Stimulated activated CD4-positive, alpha-beta T cell treated with anti-CD3 and anti-CD28 coated beads, Interleukin-2, amount 100 ng/mL, for 48 hours (primary cell): ENCODE measurements at regions not wholly inside any gene's neighbourhood (a gene's known extent, or its start where the extent isn't known, plus 50 kb on each side); places are given as distances from the start of the nearest gene placed in this dataset.
"Not testable (repeated sequence)": the region's sequence is repeated elsewhere in the genome, so short reads cannot be mapped to it uniquely, and the experiment has no call there.

Experiments
- DNase-seq, 2 donors: peaks; one replicate each; pipeline ENCODE4 v3.0.0-alpha.2; 2020

DNA sequence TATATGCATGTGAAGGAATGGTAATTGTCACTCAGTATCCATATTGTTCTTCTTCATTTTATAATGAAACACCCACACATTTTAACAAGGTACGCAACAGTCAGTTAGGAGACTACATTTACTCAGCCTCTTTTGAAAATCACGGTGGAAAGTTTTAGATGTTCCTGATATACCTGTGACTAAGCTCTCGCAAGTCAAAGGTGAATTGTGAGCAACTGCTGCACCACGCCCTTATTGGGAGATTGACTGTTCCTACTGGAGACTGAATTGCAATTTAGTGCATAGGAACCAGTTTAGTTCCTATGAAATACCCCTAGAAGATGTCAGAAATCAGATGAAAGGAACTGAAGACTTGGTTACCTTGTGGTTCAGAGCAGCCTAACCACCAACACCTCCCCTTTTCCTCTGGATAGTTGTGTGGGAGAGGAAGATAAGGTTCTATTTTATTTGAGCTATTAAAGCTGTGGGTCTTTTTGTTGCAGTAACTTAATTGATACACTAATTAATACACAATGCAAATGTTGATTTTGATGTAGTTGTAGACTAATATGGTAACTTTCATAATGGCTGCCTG is 1280.5 kb upstream of the CDH2 start:
- no peak for DNase-seq

DNA sequence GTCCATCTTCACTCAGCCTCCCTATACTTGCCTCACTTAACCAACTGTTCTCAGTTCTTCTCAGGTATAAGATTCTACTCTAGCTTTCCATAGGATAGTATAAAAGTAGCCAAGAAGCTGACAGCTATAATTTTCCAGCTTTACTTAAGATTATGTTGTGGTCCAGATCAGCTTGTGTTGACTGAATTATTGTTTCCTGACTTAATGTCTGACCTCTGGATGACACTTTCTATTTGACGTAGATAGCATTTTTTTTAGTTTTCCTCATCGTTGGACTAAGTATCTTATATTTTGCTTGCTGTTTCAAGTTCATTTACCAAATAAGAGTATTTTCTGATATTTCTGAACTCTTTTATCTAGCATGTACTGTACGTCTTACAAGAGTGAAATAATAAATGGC is 1272.5 kb upstream of the CDH2 start:
- no peak for DNase-seq

DNA sequence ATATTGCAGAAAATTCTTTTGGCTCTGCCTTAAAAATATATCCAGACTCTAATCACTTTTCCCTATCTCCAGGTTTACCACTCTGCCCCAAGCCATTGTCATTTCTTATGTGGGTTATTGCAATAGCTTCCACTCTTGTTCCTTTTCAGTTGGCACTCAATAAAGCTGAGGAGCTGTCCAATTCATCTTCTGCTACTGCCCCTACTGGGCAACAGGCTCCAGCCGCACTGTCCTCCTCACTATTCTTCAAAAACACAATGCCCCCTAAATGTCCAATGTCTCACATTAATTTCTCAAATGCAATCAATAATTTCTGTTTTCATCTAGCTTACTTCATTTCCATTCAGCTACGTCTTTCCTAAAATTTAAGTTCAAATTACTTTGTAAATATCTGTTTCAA is 1262.5 kb upstream of the CDH2 start:
- no peak for DNase-seq

GRCh38 chr18:29436459-29436858 is 1259.5 kb upstream of the CDH2 start:
- no peak for DNase-seq

DNA sequence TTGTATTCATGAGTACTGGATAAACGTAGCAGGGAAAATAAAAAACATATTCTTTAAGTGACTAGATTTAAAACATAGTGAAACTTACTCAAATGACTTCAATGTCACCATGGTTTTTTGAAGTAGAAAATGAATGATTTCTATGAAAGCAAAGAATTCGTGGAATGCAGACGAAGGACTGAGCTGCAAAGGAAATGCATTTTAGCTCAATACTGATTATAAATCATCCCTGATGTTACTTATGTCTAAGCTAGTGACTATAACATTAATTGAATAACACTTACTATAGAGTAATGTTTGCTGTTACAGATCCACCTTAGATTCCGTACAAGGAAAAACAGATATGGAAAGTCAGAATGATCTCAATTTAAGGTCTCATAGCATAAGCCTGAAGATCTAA is 1257.7 kb upstream of the CDH2 start:
- no peak for DNase-seq

DNA sequence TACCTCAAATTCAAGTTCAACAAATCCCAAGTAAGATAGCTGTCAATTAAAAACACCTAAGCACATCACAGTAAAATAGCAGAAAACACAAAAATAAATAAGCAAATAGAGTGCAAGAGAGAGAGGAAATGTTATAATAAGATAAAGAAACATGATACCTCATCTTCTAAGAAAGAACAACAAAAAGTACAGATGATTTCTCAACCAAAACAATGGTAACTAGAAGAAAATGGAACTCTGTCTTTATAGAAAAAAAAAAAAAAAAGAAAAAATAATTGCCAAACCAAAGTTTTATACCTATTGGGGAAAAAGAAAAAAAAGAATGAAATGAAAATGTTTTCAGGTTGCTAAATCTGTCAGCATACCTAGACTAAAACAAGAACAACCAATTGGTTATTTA is 1253.5 kb upstream of the CDH2 start:
- no peak for DNase-seq

DNA sequence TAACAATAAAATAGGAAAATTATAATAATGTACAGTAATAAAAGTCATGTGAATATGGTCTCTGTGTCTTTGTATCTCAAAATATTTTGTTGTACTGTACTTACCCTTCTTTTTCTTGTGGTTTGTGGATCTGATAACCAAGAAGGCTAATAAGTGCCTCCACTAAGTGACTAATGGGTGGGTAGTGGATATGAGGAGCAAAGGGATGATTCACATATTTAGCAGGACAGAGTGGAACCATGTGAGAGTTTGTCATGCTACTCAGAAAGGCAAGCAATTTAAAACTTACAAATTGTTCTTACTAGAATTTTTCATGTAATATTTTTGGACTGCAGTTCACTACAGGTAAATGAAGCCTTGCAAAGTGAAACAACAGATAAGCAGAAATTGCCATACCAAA is 1241.2 kb upstream of the CDH2 start:
- no peak for DNase-seq

DNA sequence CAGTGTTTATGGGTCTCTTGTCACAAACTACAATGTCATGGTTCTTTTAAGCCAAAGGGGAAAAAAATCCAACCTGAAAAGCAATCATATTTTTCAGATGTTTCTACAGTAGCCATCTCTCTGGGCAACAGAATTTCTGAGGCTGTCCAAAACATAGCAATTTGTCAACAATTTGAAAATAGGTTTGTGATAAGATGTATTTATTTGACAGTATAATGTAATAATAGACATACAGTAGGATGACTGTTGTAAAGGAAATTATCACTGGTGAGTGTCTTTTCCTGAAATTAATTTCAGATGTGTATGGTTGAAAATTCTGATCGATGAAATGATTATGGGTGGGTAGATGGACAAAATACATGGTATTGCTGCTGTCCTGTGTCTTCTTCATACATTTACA is 1230.1 kb upstream of the CDH2 start:
- no peak for DNase-seq

DNA sequence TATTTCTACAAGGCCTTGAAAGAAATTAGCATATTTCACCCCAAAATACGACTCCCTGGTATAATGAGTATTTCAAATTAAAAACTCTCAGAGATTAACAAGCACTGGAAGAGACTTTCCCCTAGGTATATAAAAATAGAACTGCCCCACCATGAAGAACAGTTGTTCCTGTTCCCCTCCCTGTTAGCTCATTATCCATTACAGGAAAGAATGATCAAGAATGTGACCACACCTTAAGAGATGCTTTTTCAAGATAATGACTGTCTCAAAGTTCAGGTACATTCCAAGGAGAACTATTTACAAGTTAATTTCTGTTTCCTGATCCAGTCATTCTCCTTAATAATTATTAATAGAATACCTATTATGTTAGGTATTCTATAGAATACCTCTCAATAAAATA is 1220.6 kb upstream of the CDH2 start:
- no peak for DNase-seq

DNA sequence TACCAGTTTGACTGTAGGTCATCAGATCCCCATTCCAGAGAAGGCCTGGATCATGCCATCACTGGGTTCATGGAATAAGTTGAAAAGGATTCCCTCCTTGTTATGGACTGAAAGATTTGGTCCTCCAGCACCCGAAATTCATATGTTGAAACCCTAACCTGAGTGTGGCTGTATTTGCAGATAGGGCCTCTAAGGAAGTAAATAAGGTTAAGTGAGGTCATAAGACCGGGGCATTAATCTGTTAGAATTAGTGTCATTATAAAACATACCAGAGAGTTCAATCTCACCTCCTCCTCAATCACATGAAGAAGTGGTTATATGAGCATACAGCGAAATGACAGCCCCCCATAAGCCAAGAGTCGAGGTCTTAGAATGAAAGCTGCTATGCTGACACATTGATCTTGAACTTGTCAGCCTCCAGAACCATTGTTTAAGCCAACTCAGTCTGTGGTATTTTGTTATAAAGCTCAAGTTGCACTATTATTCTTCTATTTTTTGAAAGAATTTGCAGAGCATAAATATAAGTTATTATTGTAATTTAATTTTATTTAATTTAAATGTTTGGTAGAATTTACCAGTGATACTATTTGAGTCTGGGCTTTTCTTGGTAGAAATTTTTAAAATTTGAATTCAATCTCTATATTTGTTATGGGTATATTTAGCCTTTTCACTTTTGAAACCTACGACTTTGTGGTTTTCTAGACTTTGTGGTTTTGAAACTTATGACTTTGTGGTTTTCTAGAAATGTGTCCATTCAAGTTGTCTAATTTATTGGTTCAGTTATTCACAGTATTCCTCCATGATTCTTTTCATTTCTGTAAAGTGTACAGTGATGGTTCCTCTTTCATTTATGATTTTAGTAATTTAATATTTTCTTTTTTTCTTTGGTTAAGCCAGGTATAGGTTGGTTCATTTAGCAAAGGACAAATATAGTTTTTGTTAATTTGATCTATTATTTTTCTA is 1206.7 kb upstream of the CDH2 start:
- no peak for DNase-seq

DNA sequence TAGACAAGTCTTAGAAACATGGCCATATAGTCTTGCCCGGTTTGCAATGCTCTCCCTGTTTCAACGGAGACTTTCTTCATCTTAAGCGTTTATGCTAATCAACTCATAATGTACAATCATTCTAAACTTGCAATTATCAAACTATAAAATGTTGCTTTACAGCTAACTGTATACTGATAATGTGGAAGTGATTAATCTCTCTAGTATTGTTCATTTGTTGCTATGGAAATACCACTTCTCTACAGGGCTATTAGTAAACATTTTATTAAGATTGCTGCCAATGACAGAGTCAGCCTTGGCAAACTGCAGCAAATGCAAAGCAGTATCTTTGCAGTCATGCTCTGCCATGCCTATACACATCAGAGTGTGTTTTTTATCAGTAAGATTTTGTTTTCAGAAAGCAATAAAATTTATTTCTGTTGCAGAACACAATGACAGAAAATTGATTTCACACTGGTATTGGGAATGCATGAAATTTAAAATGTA is 1201.8 kb upstream of the CDH2 start:
- no peak for DNase-seq

GRCh38 chr18:29377346-29377745 is 1200.4 kb upstream of the CDH2 start:
- no peak for DNase-seq

DNA sequence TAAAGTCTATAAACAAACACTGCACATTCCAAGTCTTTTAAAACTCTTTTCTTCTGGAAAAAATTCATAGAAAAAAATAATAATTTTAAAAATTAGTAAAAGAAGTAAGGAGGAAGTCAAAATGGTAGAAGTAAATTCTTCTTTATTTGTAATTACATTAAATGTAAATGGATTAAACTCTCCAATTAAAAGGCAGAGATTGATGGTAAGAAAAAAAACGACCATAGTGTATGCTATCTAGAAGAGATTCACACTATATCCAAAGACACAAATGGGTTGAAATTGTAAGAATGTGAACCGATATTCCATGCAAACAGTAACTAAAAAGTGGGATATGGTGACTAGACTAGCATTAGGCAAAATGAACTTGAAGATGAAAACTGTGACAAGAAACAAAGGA is 1196.1 kb upstream of the CDH2 start:
- no peak for DNase-seq

DNA sequence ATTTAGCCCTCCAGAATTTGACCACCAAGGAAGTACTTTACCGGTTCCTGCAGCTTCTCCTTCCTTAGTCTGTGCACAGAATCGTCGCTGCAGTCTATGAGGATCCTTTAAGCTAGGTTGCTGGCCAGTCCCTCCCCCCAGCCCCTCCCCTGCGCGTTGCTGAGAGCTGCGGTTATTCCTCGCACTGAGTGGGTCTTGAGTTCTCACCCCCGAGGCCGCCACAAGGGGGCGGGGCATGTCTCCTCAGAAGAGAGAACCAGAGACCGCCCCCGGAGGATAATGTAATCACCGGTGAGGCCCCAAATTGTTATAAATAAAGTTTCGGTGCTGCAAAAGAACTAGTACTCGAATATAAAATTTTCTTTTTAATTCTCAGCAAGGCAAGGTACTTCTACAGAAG is 1184.9 kb upstream of the CDH2 start:
- DNase-seq: no peak

DNA sequence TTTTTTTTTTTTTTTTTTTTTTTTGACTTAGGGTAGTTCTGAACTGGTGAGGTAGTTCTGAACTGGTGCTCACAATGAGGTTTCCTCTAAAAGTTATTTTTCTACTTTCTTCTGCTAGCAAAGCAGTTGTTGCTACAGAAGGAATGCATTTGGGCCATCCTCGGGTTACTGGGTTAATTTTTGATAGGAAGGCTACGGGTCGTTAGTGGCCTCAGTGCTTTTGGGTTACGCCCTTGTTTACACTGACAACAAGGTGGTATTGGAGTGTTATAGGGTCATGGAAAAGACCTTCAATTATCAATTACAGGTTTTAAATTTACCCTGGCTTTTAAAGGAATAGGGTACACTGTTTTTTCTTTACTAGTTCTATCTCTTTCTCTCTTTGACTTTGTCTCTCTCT is 1183.7 kb upstream of the CDH2 start:
- DNase-seq: not testable (repeated sequence)

DNA sequence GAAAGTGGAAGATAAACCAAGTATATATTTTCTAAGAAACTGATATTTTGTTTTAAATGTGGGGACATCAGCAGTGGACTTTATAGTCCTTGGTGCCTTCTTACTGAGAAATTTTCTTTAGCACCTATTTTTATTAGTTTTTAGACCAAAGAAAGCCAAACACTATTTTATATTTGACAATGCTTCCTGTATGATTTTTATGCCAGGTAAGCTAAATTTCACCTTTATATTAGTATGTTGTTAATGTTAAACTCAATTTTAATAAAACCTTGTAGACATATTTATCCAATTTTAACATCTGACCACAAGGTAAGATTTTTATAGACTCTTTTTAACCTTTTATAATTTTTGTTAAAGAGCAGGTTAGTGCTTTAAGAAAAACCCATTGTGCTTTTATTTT is 1182.3 kb upstream of the CDH2 start:
- DNase-seq: not testable (repeated sequence)

- no peak for DNase-seq
Measured at GRCh38 chr18:29351171-29351570, 1174.2 kb upstream of the CDH2 start.

DNA sequence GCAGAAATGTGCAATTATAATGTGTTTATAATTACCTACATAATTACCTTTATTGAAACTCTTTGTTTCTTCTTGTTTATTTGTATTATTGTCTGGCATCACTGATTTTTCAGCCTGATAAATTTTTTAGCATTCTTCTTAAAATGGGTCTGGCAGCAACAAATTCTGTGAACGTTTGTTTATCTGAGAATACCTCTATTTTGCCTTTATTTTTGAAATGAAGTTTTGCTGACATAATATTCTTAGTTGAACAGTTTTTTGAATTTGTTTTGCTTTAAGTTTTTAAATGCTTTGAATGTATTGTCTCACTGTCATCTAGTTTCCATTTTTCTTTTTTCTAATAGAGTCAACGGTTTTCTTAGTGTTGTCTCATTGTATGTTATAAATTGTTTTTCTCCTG is 1152.0 kb upstream of the CDH2 start:
- DNase-seq: no peak

- DNase-seq: no peak
Measured at GRCh38 chr18:29326214-29326613, 1149.3 kb upstream of the CDH2 start.

- no peak for DNase-seq
Measured at GRCh38 chr18:29321561-29321960, 1144.6 kb upstream of the CDH2 start.

- DNase-seq: no peak
Measured at GRCh38 chr18:29313312-29313711, 1136.4 kb upstream of the CDH2 start.

GRCh38 chr18:29311580-29311979 is 1134.7 kb upstream of the CDH2 start:
- no peak for DNase-seq

DNA sequence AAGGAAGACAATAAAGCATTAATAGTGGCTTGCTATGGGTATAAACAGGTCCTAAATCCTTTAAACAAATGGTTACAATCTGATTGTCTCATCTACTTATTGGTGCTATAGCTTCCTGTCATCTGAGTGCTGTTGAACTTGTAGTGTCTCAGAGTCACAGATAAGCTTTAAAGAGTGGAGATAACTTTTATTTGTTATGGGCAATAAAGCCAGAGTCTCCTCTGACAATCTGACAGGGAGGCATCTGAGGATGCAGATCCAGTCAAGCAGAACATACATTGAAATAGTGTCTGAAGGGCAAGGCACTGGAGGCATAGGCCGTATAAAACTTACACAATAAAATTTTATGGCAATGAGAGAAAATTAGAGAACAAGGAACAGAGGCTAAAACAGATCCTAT is 1132.4 kb upstream of the CDH2 start:
- no peak for DNase-seq

- DNase-seq: no peak
Measured at GRCh38 chr18:29307982-29308381, 1131.1 kb upstream of the CDH2 start.

GRCh38 chr18:29307231-29307630 is 1130.3 kb upstream of the CDH2 start:
- no peak for DNase-seq
